ENCODE measurements at regions not wholly inside any gene's neighbourhood (a gene's known extent, or its start where the extent isn't known, plus 50 kb on each side); places are given as distances from the start of the nearest gene placed in this dataset.

GRCh38 chr4:135804785-135805184, 1603.2 kb upstream of the PABPC4L start:
- no peak overlapping the region for H3K9ac ChIP-seq (ENCODE audit: low read length)
- no peaks in the 10 kb centered on the region for H3K79me2 ChIP-seq (ENCODE audit: insufficient read depth, low read length)
- H3K4me2 ChIP-seq (ENCODE audit: low read depth, low read length, poor library complexity, severe bottlenecking), result no peak overlapping the region
- no peak overlapping the region for H3K27ac ChIP-seq (ENCODE audit: low read depth, low read length)
- no peak overlapping the region for H2AFZ ChIP-seq (ENCODE audit: low read depth, low read length, severe bottlenecking)
- no peaks in the 10 kb centered on the region for H3F3A ChIP-seq (ENCODE audit: insufficient read depth)
- H3K4me3 ChIP-seq (ENCODE audit: insufficient read depth, low read length, poor library complexity, severe bottlenecking), result no peak overlapping the region
- H3K36me3 ChIP-seq (ENCODE audit: low read length), result no peaks in the 10 kb centered on the region
- no peaks in the 10 kb centered on the region for H3K9me3 ChIP-seq (ENCODE audit: insufficient read depth, low read length)
- H3K27me3 ChIP-seq (ENCODE audit: low read length), result no peaks in the 10 kb centered on the region
- TF ChIP-seq EZH2phosphoT487 (conservative IDR thresholded peaks at IDR 0.05; ENCODE audit: low read length), result no peak
- TF ChIP-seq CTCF (IDR thresholded peaks at IDR 0.05; ENCODE audit: insufficient read depth, low read length, poor library complexity, severe bottlenecking), result no peak
- H3K9me2 ChIP-seq (replicated peaks; ENCODE audit: insufficient read depth, low read length), result no peaks in the 10 kb centered on the region
- no peaks in the 10 kb centered on the region for H4K20me1 ChIP-seq (ENCODE audit: low read depth, low read length)

GRCh38 chr4:135777361-135777760, 1575.8 kb upstream of the PABPC4L start:
- TF ChIP-seq EZH2phosphoT487 (conservative IDR thresholded peaks at IDR 0.05; ENCODE audit: low read length), result no peak
- TF ChIP-seq CTCF (IDR thresholded peaks at IDR 0.05; ENCODE audit: insufficient read depth, low read length, poor library complexity, severe bottlenecking), result no peak

GRCh38 chr4:135775909-135776308, 1574.3 kb upstream of the PABPC4L start:
- no peaks in the 10 kb centered on the region for H4K20me1 ChIP-seq (ENCODE audit: low read depth, low read length)
- no peak overlapping the region for H3K27ac ChIP-seq (ENCODE audit: low read depth, low read length)
- no peaks in the 10 kb centered on the region for H3K79me2 ChIP-seq (ENCODE audit: insufficient read depth, low read length)
- H3K4me3 ChIP-seq (ENCODE audit: insufficient read depth, low read length, poor library complexity, severe bottlenecking), result no peak overlapping the region
- H2AFZ ChIP-seq (ENCODE audit: low read depth, low read length, severe bottlenecking), result no peak overlapping the region
- no peaks in the 10 kb centered on the region for H3K9me3 ChIP-seq (ENCODE audit: insufficient read depth, low read length)
- H3K9ac ChIP-seq (ENCODE audit: low read length), result no peak overlapping the region
- H3F3A ChIP-seq (ENCODE audit: insufficient read depth), result no peaks in the 10 kb centered on the region
- H3K4me2 ChIP-seq (ENCODE audit: low read depth, low read length, poor library complexity, severe bottlenecking), result no peak overlapping the region
- no peaks in the 10 kb centered on the region for H3K27me3 ChIP-seq (ENCODE audit: low read length)
- H3K9me2 ChIP-seq (replicated peaks; ENCODE audit: insufficient read depth, low read length), result no peaks in the 10 kb centered on the region
- TF ChIP-seq EZH2phosphoT487 (conservative IDR thresholded peaks at IDR 0.05; ENCODE audit: low read length) (no peak), CTCF (IDR thresholded peaks at IDR 0.05; ENCODE audit: insufficient read depth, low read length, poor library complexity, severe bottlenecking) (no peak)
- no peaks in the 10 kb centered on the region for H3K36me3 ChIP-seq (ENCODE audit: low read length)

More at GRCh38 chr4:135777361-135777760, 1575.8 kb upstream of the PABPC4L start:
- Histone ChIP-seq H3K27me3 (ENCODE audit: low read length) (no peaks in the 10 kb centered on the region), H3K4me3 (ENCODE audit: insufficient read depth, low read length, poor library complexity, severe bottlenecking) (no peak overlapping the region), H3K27ac (ENCODE audit: low read depth, low read length) (no peak overlapping the region), H4K20me1 (ENCODE audit: low read depth, low read length) (no peaks in the 10 kb centered on the region), H3K4me2 (ENCODE audit: low read depth, low read length, poor library complexity, severe bottlenecking) (no peak overlapping the region), H3K9me2 (replicated peaks; ENCODE audit: insufficient read depth, low read length) (no peaks in the 10 kb centered on the region), H2AFZ (ENCODE audit: low read depth, low read length, severe bottlenecking) (no peak overlapping the region), H3K9me3 (ENCODE audit: insufficient read depth, low read length) (no peaks in the 10 kb centered on the region), H3K79me2 (ENCODE audit: insufficient read depth, low read length) (no peaks in the 10 kb centered on the region), H3K9ac (ENCODE audit: low read length) (no peak overlapping the region), H3K36me3 (ENCODE audit: low read length) (no peaks in the 10 kb centered on the region), H3F3A (ENCODE audit: insufficient read depth) (no peaks in the 10 kb centered on the region)

Measured in SU-DHL-6 (cell line).